Effector CD8-positive, alpha-beta T cell (primary cell): ENCODE measurements at regions not wholly inside any gene's neighbourhood (a gene's known extent, or its start where the extent isn't known, plus 50 kb on each side); places are given as distances from the start of the nearest gene placed in this dataset.
"Not testable (repeated sequence)": the region's sequence is repeated elsewhere in the genome, so short reads cannot be mapped to it uniquely, and the experiment has no call there.

ENCODE experiments used
- DNase-seq: peaks from one replicate; lab custom pipeline; 2025; lab: John Stamatoyannopoulos, UW

DNA sequence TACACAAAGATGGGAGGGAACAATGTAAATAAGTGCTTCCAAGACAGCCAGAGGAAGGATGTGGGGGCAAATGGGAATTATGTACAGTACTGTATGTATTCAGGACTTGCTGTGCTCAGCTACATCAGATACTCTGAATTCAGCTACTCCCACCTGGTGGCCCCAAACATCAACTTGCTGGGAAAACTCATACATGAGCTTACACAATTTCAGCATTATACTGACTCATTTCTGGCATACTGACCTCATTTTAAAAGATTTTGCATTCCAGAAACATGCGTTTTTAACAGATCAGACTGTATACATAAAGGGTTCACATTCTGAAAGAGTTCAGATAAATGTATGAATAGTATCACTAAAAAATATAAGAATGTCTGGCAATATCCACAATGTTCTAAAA, 59.7 kb downstream of the GPX5 start:
- DNase-seq, result no peak

DNA sequence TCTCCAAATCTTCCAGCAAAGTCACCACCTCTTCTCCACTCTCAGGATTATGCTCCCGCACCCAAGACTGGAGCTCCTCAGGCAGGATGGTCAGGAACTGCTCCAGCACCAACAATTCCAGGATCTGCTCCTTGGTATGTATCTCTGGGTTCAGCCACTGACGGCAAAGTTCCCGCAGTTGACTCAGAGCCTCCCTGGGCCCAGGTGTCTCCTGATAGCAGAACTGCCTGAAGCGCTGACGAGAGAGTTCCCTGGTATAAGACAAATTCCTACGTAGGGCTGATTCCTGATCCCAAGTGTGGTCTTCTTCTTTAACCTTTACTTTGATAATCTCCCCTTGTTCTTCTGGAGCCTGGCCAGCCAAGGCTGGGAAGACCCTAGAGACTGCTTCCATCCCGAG, 60.6 kb downstream of the GPX5 start:
- no peak for DNase-seq

DNA sequence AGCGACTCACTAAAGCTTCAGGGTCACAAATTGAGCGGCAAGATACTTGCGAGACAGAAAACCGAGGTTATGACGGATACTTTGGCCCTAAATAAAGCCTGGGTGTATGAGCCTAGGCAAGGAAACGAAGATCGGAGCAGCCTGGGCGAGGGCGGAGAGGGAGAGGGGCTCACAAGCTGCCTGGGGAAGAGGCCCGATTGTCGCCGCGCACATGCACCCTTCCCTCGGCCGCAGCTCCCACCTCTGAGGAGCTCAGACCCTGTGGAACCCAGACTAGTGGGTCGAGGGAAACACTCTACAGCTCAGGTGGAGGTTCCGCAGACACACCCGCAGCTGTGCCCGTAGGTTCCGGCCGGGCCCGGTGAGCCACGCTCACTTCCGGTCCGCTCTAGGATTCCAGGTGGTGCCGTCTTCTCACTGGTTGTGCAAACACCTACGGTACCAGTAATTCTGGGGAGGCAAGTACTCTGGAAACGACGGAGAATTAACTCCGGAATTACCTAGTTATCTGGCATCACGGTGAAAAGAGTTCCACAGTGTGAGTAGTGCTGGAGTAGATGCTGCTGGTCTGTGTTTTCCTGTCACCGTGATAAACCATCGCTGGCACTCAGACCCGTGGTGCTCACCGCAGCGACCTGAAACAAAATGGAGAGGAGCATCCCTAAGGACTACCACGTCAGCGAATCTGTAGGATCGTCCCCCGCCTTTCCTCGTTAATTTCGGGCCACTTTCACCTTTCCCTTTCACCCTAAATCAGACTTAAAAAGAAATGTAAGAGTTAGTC, 61.5 kb downstream of the GPX5 start:
- no peak for DNase-seq

DNA sequence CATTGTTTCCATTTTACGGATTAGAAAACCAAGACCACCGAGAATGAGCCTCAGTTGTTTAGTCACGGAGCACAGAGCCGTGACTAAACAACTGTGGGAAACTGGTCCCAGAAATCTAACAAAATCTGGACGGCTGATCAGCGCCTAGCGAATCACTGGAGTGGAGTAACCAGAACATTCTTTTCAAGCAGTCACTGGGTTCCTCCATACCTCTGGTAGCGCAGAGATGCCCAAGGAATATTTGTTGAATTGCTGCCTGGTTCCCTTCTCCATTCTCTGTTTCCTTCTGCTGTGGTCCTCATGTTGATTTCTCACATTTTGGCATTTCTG, 62.0 kb downstream of the GPX5 start:
- DNase-seq, result no peak

DNA sequence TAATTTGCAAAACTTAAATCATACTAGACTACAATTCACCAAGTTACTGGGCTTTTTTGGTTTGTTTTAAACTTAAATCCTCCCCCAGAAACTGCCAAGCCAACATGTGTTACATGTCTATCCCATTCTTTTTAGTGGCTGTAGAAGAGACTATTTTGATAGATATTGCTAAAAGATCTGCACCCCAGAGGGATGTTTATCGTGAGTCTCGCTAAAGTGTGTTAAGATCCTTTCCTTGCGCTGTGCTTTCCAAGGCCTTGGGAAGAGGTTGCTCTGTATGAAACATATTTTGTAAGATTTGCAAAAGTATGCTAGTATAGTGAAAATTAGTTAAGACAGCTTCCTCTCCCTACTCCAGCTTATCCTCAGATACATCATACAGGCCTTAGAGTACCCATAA, 63.0 kb downstream of the GPX5 start:
- no peak for DNase-seq

DNA sequence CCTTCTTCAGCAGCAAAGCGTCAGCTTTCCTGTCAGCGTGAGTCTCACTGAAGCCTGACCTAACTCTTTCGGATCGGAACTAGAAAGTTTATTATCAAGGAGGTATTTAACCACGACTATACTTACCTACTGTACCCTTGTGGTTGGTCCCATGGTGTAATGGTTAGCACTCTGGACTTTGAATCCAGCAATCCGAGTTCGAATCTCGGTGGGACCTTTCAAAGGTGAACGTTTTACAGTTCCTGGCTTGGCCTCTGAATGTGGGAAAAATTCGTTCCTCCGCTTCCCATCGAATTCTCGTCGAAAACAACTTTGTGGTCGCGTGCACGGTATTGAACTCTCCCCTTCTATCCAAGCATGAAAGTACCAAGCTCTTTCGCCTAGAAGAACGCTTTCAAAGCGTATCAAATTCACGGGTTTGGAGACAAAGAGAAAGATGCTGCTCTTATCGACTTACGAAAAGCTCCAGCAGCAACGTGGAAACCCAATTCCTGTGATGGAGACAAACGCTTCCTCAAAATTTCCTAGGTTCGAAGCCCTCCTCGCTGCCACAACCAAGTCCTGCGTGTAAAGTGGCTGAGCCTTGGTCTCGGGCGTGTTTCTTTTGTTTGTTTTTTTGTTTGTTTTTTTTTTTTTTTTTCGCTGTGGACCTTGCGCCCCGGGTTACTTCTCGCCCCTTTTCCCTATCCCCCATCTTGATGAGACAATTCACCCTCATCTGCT, 63.7 kb downstream of the GPX5 start:
- no peak for DNase-seq

DNA sequence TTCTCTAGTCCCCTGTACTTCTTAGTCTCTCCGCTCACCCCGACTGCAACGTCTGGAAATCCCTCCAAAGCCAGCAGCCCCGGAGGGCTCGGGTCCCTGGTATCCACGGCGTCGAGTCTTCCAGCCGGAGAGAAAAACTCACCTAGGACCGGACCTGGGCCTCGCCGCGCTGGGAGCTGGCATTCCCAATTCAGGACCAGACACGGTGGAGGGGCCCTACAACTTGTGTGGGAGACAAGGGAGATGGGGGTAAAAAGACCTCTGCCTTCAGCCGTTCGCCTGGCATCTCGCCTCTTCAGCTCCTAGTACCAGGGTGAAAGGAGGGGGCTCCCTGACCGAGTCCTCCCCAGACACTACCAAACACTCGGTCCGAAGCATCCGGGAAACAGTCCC, 64.3 kb downstream of the GPX5 start:
- no peak for DNase-seq

DNA sequence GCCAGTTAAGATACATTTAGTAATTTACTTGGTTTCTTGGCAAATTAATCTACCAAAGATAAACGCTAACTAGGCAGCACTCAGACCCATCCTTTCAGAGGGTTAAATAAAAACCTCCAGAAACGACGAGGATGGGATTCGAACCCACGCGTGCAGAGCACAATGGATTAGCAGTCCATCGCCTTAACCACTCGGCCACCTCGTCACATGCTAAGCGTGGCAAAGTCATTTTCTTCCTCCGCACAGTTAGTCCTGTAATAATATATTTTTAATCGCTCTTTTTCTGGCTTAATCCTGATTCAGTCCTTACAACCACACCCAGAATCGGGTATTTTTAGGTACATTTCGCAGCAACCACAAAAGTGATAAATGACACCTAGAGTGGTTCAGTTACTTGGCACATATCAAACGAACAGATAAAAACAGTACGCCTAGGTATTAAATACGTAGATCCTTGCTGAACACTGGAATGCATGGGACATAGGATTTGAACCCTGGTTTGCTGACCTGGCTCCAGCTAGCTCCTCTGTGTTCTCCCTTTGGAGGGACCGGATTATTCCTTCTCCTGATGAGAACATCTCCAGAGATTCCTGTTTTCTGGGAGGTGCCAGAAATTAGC, 71.6 kb downstream of the GPX5 start:
- DNase-seq, result no peak

DNA sequence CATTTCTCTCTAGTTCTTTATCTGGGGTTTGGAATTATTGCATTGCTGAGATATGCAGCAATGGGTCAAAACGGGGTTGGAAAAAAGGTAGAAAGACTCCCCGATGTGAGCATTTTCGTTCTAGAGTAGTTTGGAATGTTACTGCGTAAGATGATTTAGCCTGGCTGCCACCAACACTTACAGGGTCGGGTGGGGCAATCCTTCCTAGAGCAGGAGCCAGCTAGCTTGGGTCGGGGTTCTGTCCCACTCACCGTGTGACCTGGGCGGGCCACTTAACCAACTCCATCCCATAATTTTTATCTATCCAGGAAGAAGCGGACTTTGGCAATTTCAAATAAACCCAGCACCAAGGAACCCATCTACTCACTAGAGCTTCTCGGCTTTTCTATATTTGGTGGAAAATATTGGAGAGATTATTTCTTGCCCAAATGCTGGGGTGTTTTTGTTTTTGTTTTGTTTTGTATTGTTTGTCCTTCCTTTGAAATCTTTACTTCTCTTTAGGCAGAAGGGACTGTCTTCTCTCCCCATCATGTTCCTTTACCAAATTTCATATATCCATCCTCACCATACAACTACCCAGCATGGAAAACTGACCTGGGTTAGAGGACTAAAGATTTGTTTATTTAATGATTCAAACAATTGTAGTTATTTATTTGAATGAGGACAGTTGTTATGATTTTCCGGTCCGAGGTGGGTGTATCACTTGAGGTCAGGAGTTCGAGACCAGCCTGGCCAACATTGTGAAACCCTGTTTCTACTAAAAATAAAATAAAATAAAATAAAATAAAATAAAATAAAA, 72.4 kb downstream of the GPX5 start:
- no peak for DNase-seq

DNA sequence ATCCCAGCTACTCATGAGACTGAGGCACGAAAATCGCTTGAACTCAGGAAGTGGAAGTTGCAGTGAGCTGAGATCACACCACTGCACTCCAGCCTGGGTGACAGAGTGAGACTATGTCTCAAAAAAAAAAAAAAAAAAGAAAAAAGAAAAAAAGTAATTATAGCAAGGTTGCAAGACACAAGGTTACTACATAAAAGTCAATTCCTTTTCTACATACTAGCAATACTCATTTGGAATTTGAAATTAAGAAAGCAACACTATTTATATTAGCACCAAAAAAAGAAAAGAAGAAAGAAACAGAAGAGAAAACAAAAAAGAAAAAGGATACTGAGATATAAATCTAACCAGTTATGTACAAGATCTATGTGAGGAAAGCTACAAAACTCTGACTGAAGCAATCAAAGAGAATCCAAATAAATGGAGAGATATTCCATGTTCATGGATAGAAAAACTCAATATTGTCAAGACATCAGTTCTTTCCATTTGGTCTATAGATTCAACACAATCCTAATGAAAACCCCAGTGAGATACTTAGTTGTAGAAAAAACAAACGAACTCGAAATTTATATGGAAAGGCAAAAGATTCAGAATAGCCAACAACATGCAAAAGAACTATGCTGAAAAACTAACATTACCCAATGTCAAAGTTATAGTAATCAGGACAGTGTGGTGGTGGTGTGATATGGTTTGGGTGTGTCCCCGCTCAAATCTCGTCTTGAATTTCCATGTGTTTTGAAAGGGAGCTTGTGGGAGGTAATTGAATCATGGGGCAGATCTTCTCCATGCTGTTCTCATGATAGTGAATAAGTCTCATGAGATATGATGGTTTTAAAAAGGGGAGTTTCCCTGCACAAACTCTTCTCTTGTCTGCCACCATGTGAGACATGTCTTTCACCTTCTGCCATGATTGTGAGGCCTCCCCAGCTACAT, 73.3 kb downstream of the GPX5 start:
- no peak for DNase-seq

DNA sequence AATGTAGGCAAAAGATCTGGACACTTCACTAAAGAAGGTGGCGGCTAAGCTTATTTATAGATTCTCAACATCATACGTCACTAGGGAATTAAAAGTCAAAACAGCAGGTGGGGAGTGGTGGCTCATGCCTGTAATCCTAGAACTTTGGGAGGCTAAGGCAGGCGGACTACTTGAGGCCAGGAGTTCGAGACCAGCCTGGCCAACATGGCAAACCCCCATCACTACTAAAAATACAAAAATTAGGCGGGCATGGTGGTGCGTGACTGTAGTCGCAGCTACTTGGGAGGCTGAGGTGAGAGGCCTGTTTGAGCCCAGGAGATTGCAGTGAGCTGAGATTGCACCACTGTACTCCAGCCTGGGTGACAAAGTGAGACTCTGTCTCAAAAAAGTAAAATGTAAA, 74.6 kb downstream of the GPX5 start:
- DNase-seq, result no peak

DNA sequence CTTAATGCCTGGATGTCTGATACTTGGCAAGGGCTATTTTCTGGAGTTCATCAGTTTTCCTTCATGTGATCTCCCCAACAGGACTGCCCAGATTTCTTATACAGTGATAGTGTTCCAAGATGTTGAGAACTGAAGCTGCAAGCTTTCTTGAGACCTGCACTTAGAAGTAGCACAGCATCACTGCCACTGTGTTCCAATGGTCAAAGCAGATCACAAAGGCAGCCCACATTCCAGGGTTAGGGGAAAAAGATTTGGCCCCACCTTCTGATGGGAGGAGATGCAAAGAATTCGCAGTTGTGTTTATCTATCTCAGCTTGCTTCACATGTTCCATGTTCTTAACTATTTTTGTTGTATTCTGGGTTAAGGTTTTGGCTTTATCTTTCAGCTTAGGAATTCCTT, 78.2 kb downstream of the GPX5 start:
- no peak for DNase-seq

DNA sequence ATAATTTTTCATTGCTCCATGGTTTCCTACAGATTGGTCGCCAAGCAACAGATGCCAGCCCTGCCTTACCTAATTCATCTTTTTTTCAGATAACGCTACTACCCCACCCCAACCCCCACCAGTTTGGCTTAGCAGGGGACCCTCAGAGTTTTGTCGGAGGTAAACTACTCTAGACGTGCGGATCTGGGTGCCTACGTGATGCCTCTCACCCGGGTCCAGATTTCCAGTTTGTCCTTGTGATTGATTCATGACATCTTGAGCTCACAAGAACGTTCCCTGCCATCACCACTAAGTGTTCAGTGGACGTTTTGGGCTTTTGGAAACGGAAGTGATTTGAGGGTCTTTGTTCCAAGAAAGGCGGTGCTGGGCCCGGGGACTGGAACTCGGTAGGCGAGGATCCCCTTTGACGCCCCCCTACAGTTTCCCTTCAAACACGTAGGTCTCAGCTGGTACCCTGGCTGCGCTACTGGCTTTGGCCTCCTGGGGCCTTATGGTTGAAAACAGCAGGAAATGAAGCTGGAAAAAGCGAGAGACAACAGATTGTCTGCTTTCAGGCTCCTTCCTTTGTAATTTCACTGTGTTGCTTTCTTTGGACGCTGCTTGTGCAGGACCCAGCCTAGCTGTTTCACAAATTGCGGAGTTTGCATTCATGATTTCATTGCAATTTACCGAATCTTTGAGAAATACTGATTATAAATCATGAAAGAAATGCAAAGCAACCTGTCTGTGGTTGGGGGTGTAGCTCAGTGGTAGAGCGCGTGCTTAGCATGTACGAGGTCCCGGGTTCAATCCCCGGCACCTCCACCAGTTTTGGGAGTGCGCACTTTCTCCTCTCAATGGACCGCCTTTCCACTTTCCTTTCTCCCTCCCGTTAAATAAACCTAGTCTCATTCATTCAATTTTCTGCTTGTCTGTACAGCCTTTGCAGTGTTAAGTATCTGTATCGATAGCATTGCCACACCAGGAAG, 81.0 kb downstream of the GPX5 start:
- no peak for DNase-seq

DNA sequence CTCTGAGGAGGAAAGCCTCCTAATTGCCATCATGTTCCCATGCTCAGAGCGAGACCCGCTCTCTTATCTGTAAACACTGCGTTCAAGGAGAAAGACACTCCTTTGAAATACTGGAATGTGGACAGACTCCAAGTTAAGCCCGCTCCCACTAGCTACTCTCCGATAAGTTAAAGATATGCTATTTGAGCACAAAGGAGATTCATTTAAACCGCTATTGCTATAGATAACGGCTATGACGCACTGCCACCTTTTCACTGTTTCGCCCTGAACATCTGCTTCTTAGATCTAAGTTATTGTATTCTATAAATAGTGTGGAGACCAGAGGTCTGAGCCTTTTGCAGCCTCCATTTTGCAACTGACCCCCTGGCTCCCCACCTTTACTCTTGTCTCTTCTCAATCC, 82.3 kb downstream of the GPX5 start:
- DNase-seq, result no peak

DNA sequence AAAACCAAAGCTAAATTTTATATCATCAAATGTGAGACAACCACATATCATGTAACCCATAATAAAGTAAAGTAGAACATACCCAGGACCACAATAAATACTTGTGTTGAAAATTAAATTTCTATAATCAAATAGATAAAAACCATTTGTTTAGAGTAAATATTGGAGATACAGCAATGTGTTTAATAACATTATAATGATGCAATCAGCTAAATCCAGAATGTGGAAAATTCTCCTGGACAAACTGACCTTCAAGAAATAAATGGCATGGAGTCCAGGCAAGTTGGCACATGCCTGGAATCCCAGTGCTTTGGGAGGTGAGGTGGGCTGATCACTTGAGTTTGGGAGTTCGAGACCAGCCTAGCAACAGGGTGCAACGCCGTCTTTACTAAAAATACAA, 84.0 kb downstream of the GPX5 start:
- DNase-seq, result no peak

DNA sequence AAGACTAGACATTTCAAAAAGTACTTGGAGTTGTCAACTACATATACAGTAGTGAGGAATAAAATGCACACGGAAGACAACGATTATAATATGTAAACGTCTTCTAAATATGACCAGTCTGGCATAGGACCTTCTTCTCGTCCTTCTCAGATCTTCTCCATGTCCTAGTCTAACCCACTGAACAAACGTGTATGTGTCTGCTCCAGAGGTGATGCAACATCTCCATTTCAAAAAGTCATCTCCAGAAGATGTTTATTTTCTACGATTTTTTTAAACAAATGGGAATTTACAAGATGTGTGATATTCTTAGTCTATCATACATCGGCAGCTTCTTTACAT, 89.9 kb downstream of the GPX5 start:
- no peak for DNase-seq

DNA sequence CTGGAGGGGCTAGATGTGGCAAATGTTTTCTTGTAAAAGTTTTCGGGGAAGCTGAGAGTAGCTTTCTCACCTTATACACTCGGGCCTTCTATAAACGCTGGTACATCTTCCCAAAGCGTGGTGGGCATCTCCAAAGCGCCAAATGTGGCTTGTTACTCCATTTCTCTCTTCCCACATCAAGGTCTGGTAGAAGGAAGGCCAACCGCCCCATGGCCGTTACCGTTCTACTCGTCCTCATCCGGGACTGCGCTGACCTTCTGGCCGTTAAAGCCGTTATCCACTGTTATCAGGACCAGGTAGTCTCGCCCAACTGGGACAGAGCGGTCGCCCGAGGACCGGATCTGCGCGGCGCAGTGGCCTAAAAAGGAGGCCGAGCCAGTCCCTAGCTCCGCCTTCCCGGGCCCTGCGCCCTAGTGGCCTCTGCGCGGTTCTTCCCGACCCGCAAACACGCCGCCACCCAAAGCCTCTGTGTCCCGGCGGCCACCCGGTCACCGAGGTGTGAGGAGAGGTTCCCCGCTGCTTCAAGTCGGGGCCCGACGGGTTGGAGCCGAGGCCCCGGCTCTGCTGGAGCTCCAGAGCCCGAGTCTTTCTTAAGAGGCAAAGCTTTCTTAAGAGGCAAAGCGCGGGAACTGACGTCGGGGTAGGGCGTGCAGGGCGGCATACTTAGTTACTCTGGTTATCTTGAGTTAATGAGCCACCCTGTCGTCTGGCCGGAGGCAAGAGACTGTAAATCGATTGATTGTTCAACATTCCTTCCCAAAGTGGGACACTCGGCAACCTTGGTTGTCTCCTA, 90.5 kb downstream of the GPX5 start:
- DNase-seq, result no peak

DNA sequence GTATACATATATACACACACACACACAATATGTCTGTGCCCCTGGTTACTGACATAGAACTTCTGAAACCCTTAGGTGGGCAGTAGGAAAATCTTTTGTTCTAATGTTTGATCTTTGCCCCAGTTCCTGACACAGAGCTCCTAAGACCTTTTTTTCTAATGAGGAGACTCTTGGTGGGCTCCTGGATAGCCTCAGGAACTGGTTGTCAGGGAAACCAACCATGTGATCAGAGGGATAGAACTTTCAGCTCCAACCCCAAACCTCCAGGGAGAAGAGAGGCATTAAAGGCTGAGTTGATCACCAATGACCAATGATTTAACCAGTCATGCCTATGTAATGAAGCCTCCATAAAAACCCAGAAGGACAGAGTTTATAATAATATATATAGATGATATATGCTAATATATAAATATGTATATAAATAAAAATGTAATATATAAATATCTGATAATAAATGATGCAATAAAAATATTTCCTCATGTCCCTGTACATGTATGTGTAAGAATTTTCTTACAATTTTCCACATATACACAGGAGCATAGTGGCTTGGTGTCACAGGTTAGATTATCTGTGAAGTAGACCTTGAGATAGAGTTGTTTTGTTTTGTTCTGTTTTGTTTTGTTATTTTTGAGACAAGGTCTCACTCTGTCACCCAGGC, 93.3 kb downstream of the GPX5 start:
- DNase-seq, result no peak

DNA sequence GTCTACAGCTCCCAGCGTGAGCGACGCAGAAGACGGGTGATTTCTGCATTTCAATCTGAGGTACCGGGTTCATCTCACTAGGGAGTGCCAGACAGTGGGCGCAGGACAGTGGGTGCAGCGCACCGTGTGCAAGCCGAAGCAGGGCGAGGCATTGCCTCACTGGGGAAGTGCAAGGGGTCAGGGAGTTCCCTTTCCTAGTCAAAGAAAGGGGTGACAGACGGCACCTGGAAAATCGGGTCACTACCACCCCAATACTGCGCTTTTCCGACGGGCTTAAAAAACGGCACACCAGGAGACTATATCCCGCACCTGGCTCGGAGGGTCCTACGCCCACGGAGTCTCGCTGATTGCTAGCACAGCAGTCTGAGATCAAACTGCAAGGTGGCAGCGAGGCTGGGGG, 95.6 kb downstream of the GPX5 start:
- not testable (repeated sequence) for DNase-seq
